Sigmoid colon (tissue), 4 donors: ENCODE measurements at regions not wholly inside any gene's neighbourhood (a gene's known extent, or its start where the extent isn't known, plus 50 kb on each side); places are given as distances from the start of the nearest gene placed in this dataset.

Experiments used
- CTCF ChIP-seq, 4 experiments: fragments of 450-650 bp in 3 of 4; fragments of 200-600 bp in 1 of 4; IDR thresholded peaks; one replicate each; pipeline ENCODE4 v1.5.1; 2016 to 2019; ENCODE audit warnings: antibody characterized with exemption in 4 of 4, mild to moderate bottlenecking in 3 of 4, moderate library complexity in 2 of 4
- POLR2A ChIP-seq, 2 donors: fragments of 450-650 bp; IDR thresholded peaks; one replicate each; pipeline ENCODE4 v1.6.1; 2016; ENCODE audit warnings: antibody characterized with exemption in 2 of 2, mild to moderate bottlenecking in 2 of 2, moderate library complexity in 2 of 2
- POLR2AphosphoS5 ChIP-seq, 4 donors: sonication (generic); formaldehyde crosslinking; IDR thresholded peaks; one replicate each; pipeline ENCODE4 v1.6.1; 2017; ENCODE audit warnings: antibody characterized with exemption in 4 of 4

GRCh38 chrX:125004799-125005198 lies 314.9 kb upstream of the TEX13C start:
- no peak for TF ChIP-seq POLR2AphosphoS5 (IDR thresholded peaks at IDR 0.05)
- no peak for TF ChIP-seq CTCF (IDR thresholded peaks at IDR 0.05)
- TF ChIP-seq POLR2A (IDR thresholded peaks at IDR 0.05), result no peak
